H1 (cell line): ENCODE measurements at regions not wholly inside any gene's neighbourhood (a gene's known extent, or its start where the extent isn't known, plus 50 kb on each side); places are given as distances from the start of the nearest gene placed in this dataset.

Source experiments
- CTCF ChIA-PET: fragments of 300-600 bp; sonication (Branson Sonifier 250); formaldehyde crosslinking; loops from one replicate; lab custom pipeline; 2021; ENCODE audit not compliant: partially characterized antibody; lab: Charles Lee
- POLR2A ChIA-PET: fragments of 300-600 bp; sonication (Branson Sonifier 250); formaldehyde crosslinking; loops from one replicate; lab custom pipeline; 2021; ENCODE audit warnings: inconsistent platforms; ENCODE audit not compliant: partially characterized antibody; lab: Charles Lee
- DNase-seq, 2 experiments: peaks; one replicate each; pipeline versions ENCODE4 v3.0.0 to v3.0.0-alpha.2; 2010 to 2022; ENCODE audit warnings: low spot score in 2 of 2, low read depth in 1 of 2, mixed read lengths in 1 of 2
- FAIRE-seq: peaks from 2 replicates; lab custom pipeline; 2011; peaks lifted over from hg19 to GRCh38; lab: Jason Lieb, UNC
- H2AFZ ChIP-seq: 2 replicates; pipeline ENCODE4 v1.8.1; 2012; ENCODE audit warnings: low read length, inconsistent platforms
- H2AK5ac ChIP-seq: 2 replicates; pipeline ENCODE4 v1.6.1; 2013; ENCODE audit warnings: low read depth, low read length
- H2BK120ac ChIP-seq: replicated peaks from 2 replicates; pipeline ENCODE3; 2013; ENCODE audit warnings: low read depth, low read length, inconsistent platforms
- H2BK12ac ChIP-seq: 2 replicates; pipeline ENCODE4 v1.6.1; 2013; ENCODE audit warnings: low read depth, low read length
- H2BK15ac ChIP-seq: 2 replicates; pipeline ENCODE4 v1.6.1; 2013; ENCODE audit warnings: low read length
- H2BK20ac ChIP-seq: 2 replicates; pipeline ENCODE4 v1.6.1; 2013; ENCODE audit warnings: low read length
- H2BK5ac ChIP-seq: 2 replicates; pipeline ENCODE4 v1.6.1; 2013; ENCODE audit warnings: low read depth, low read length
- H3K14ac ChIP-seq: 2 replicates; pipeline ENCODE4 v1.6.1; 2013; ENCODE audit warnings: inconsistent platforms; ENCODE audit not compliant: insufficient read length
- H3K18ac ChIP-seq: 2 replicates; pipeline ENCODE4 v1.6.1; 2013; ENCODE audit warnings: low read length; ENCODE audit errors: extremely low read depth
- H3K23ac ChIP-seq: 2 replicates; pipeline ENCODE4 v1.6.1; 2013; ENCODE audit warnings: inconsistent platforms; ENCODE audit not compliant: insufficient read length
- H3K23me2 ChIP-seq: 2 replicates; pipeline ENCODE4 v1.6.1; 2013; ENCODE audit warnings: low read depth, low read length
- H3K27ac ChIP-seq: 2 replicates; pipeline ENCODE4 v1.6.1; 2011; ENCODE audit warnings: low read depth, low read length, inconsistent platforms
- H3K27me3 ChIP-seq, 4 experiments: replicated peaks in 1 of 4; 1 replicate in 1 of 4; 2 replicates in 3 of 4; pipeline versions ENCODE4 v1.6.1 to v1.8.1; 2011 to 2013; ENCODE audit warnings: low read length in 3 of 4, mild to moderate bottlenecking in 3 of 4, inconsistent platforms in 2 of 4, mixed read lengths in 2 of 4, moderate library complexity in 1 of 4; ENCODE audit not compliant: control insufficient read depth in 3 of 4, insufficient read depth in 3 of 4; ENCODE audit errors: extremely low read depth in 1 of 4
- H3K36me3 ChIP-seq, 4 experiments: 2 replicates each; pipeline versions ENCODE4 v1.6.1 to v1.8.1; 2011 to 2013; ENCODE audit warnings: mild to moderate bottlenecking in 4 of 4, low read length in 3 of 4, moderate library complexity in 2 of 4, control low read depth in 1 of 4, inconsistent platforms in 1 of 4; ENCODE audit not compliant: insufficient read depth in 4 of 4, control insufficient read depth in 2 of 4
- H3K4ac ChIP-seq: replicated peaks from 2 replicates; pipeline ENCODE3; 2013; ENCODE audit warnings: low read length, low read depth, mixed read lengths, inconsistent platforms; ENCODE audit not compliant: insufficient read length
- H3K4me1 ChIP-seq, 4 experiments: replicated peaks in 1 of 4; 1 replicate in 1 of 4; 2 replicates in 3 of 4; pipeline versions ENCODE4 v1.6.1 to v1.8.1; 2011 to 2013; ENCODE audit warnings: low read length in 3 of 4, inconsistent platforms in 2 of 4, mixed read lengths in 1 of 4; ENCODE audit not compliant: insufficient read depth in 4 of 4, control insufficient read depth in 3 of 4
- H3K4me2 ChIP-seq, 2 experiments: 2 replicates each; pipeline versions ENCODE4 v1.6.1 to v1.8.1; 2011 to 2013; ENCODE audit warnings: low read depth in 2 of 2, low read length in 2 of 2, control low read depth in 1 of 2, inconsistent platforms in 1 of 2, mild to moderate bottlenecking in 1 of 2; ENCODE audit not compliant: insufficient read depth in 1 of 2
- H3K4me3 ChIP-seq, 4 experiments: fragments of 200-600, 300-600 bp in 1 of 4; sonication (generic), shearing (Covaris generic), sonication (Bioruptor Twin) in 1 of 4; 2 replicates each; pipeline versions ENCODE4 v1.5.1 to v1.8.1; 2011 to 2016; ENCODE audit warnings: low read length in 4 of 4, low read depth in 3 of 4, control low read depth in 2 of 4, inconsistent platforms in 2 of 4, mild to moderate bottlenecking in 2 of 4, mixed read lengths in 1 of 4, moderate library complexity in 1 of 4; ENCODE audit not compliant: insufficient read depth in 2 of 4; ENCODE audit errors: extremely low read depth in 1 of 4
- H3K56ac ChIP-seq: replicated peaks from 2 replicates; pipeline ENCODE3; 2013; ENCODE audit warnings: low read depth, mild to moderate bottlenecking, mixed read lengths, low read length, inconsistent platforms; ENCODE audit not compliant: insufficient read length
- H3K79me1 ChIP-seq: 2 replicates; pipeline ENCODE4 v1.6.1; 2013; ENCODE audit warnings: low read depth, low read length, control low read depth
- H3K79me2 ChIP-seq, 2 experiments: 2 replicates each; pipeline versions ENCODE4 v1.6.1 to v1.8.1; 2012 to 2013; ENCODE audit warnings: low read length in 2 of 2, mild to moderate bottlenecking in 2 of 2, inconsistent platforms in 1 of 2; ENCODE audit not compliant: insufficient read depth in 2 of 2, control insufficient read depth in 1 of 2
- H3K9ac ChIP-seq, 4 experiments: replicated peaks in 1 of 4; 1 replicate in 1 of 4; 2 replicates in 3 of 4; pipeline versions ENCODE4 v1.6.1 to v1.8.1; 2011 to 2013; ENCODE audit warnings: low read depth in 3 of 4, low read length in 3 of 4, control low read depth in 2 of 4, mild to moderate bottlenecking in 2 of 4, moderate library complexity in 2 of 4, inconsistent platforms in 1 of 4; ENCODE audit errors: extremely low read depth in 1 of 4
- H3K9me3 ChIP-seq, 2 experiments: 2 replicates each; pipeline versions ENCODE4 v1.6.1 to v1.8.1; 2012 to 2013; ENCODE audit warnings: mild to moderate bottlenecking in 2 of 2, moderate library complexity in 2 of 2, control low read depth in 1 of 2, inconsistent platforms in 1 of 2, low read depth in 1 of 2, low read length in 1 of 2, mixed read lengths in 1 of 2; ENCODE audit not compliant: insufficient read depth in 2 of 2
- H4K20me1 ChIP-seq, 2 experiments: replicated peaks in 1 of 2; 2 replicates each; pipeline versions ENCODE3 to v1.8.1; 2011 to 2013; ENCODE audit warnings: inconsistent platforms in 2 of 2, low read length in 2 of 2, mild to moderate bottlenecking in 1 of 2; ENCODE audit not compliant: insufficient read depth in 2 of 2, control insufficient read depth in 1 of 2
- H4K5ac ChIP-seq: 2 replicates; pipeline ENCODE4 v1.6.1; 2013; ENCODE audit warnings: low read length, low read depth, mixed read lengths, inconsistent platforms; ENCODE audit not compliant: insufficient read length
- H4K8ac ChIP-seq: 2 replicates; pipeline ENCODE4 v1.8.0; 2013; ENCODE audit warnings: mild to moderate bottlenecking, moderate library complexity, low read length, inconsistent platforms; ENCODE audit not compliant: insufficient read depth; ENCODE audit errors: extremely low read depth
- H4K91ac ChIP-seq: replicated peaks from 2 replicates; pipeline ENCODE3; 2013; ENCODE audit warnings: low read length, mixed read lengths, inconsistent platforms; ENCODE audit not compliant: insufficient read length
- KDM1A ChIP-seq: fragments of 200-600, 300-600 bp; sonication (generic); IDR thresholded peaks from 2 replicates; pipeline ENCODE4 v1.7.1; 2016; ENCODE audit warnings: mild to moderate bottlenecking, low read length, borderline replicate concordance
- POLR2AphosphoS5 ChIP-seq: IDR thresholded peaks from 2 replicates; pipeline ENCODE4 v1.6.1; 2011; ENCODE audit warnings: low read depth, low read length
- SP1 ChIP-seq: IDR thresholded peaks from 2 replicates; pipeline ENCODE4 v1.6.1; 2011; ENCODE audit warnings: low read depth, low read length
- TEAD4 ChIP-seq: IDR thresholded peaks from 2 replicates; pipeline ENCODE4 v1.6.1; 2012; ENCODE audit warnings: low read depth, low read length, inconsistent platforms, mixed read lengths
- whole genome bisulfite sequencing, 2 experiments: shearing (Covaris generic) in 1 of 2; methylation state at CpG; one replicate each; pipeline versions ENCODE4 v1.1.6 to v1.1.7; 2013 to 2015; ENCODE audit warnings: low lambda C conversion rate in 2 of 2, mixed read lengths in 2 of 2, inconsistent platforms in 1 of 2, low coverage in 1 of 2, missing lambda C conversion rate in 1 of 2; ENCODE audit not compliant: insufficient replicate concordance in 2 of 2, insufficient coverage in 1 of 2, insufficient read length in 1 of 2; ENCODE audit errors: extremely low coverage in 1 of 2, missing lambda C conversion rate in 1 of 2; 5-methylcytosine and 5-hydroxymethylcytosine counted together

- H2BK20ac ChIP-seq = no peak overlapping the region
- no peak overlapping the region for H3K14ac ChIP-seq
- no peaks in the 10 kb centered on the region for H3K79me2 ChIP-seq
- H3K4me2 ChIP-seq = no peak overlapping the region
- no peak overlapping the region for H3K23ac ChIP-seq
- H3K4me3 ChIP-seq = no peak overlapping the region
- no peak overlapping the region for H2BK5ac ChIP-seq
- no peaks in the 10 kb centered on the region for H3K4me1 ChIP-seq
- no peak overlapping the region for H4K5ac ChIP-seq
- H3K27me3 ChIP-seq = no peaks in the 10 kb centered on the region
- H3K9me3 ChIP-seq = no peaks in the 10 kb centered on the region
- no peak overlapping the region for H3K27ac ChIP-seq
- H3K23me2 ChIP-seq = no peaks in the 10 kb centered on the region
- DNase-seq = no peak
- H3K79me1 ChIP-seq = no peaks in the 10 kb centered on the region
- H3K56ac ChIP-seq = no peak overlapping the region
- H2BK12ac ChIP-seq = no peak overlapping the region
- ChIA-PET POLR2A (no interaction called here), CTCF (interaction anchor here (1.5 kb wide), 1 partner anchor 10 kb away, joined by 4 read pairs; no protein-coding TSS in a partner anchor)
- 91% methylated on average over 5 of the region's 5 CpGs; no CpG with 5 or more reads in 1 of the 2 experiments for WGBS, 2 experiments
- H3K36me3 ChIP-seq = no peaks in the 10 kb centered on the region
- no peak overlapping the region for H3K9ac ChIP-seq
- no peak overlapping the region for H4K91ac ChIP-seq
- H3K18ac ChIP-seq = no peak overlapping the region
- H2BK120ac ChIP-seq = no peak overlapping the region
- no peak overlapping the region for H3K4ac ChIP-seq
- no peaks in the 10 kb centered on the region for H4K20me1 ChIP-seq
- TF ChIP-seq POLR2AphosphoS5 (no peak), TEAD4 (no peak), KDM1A (no peak), SP1 (no peak)
- FAIRE-seq = no peak
- H2AFZ ChIP-seq = no peak overlapping the region
- H4K8ac ChIP-seq = no peak overlapping the region
- H2AK5ac ChIP-seq = no peak overlapping the region
- no peak overlapping the region for H2BK15ac ChIP-seq
Measured at GRCh38 chr4:101458473-101458872, 111.1 kb upstream of the PPP3CA start.
